ENCODE measurements at regions not wholly inside any gene's neighbourhood (a gene's known extent, or its start where the extent isn't known, plus 50 kb on each side); places are given as distances from the start of the nearest gene placed in this dataset.

- Histone ChIP-seq H3K27ac (ENCODE audit: extremely low read length, insufficient read depth, low read length) (no peak overlapping the region), H3K36me3 (replicated peaks in 1 of 2; ENCODE audit: control insufficient read depth in 1 of 2, insufficient read depth in 2 of 2, low read length in 2 of 2) (no peaks in the 10 kb centered on the region), H3K4me1 (ENCODE audit: insufficient read depth, low read length) (no peaks in the 10 kb centered on the region), H3K4me3 (replicated peaks in 1 of 3; ENCODE audit: insufficient read depth in 1 of 3, low read depth in 2 of 3, low read length in 3 of 3) (no peak overlapping the region), H3K4me2 (ENCODE audit: low read depth, low read length) (no peak overlapping the region), H2AFZ (ENCODE audit: low read length) (no peak overlapping the region), H3K9me3 (ENCODE audit: low read length) (no peaks in the 10 kb centered on the region), H3K79me2 (ENCODE audit: insufficient read depth, low read length) (no peaks in the 10 kb centered on the region), H3K9ac (ENCODE audit: insufficient read depth, low read depth, low read length) (no peak overlapping the region), H4K20me1 (ENCODE audit: insufficient read depth, low read length) (no peaks in the 10 kb centered on the region), H3K27me3 (ENCODE audit: control insufficient read depth in 1 of 2, insufficient read depth in 2 of 2, low read length in 2 of 2) (no peaks in the 10 kb centered on the region)
- peak; percentile 15 for DNase-seq (ENCODE audit: low spot score)
- intact Hi-C loops (cut with micrococcal nuclease; ENCODE audit: unreplicated experiment) = no loop called here
- WGBS (ENCODE audit: low lambda C conversion rate) = 23% methylated on average over 2 of the region's 2 CpGs
- no peak for FAIRE-seq
- TF ChIP-seq ZNF256 (CRISPR knock-in tag; conservative IDR thresholded peaks at IDR 0.05) (no peak), ARID3A (IDR thresholded peaks at IDR 0.05; ENCODE audit: low read depth, low read length) (no peak), ERF (CRISPR knock-in tag; IDR thresholded peaks at IDR 0.05) (no peak), ZNF775 (CRISPR knock-in tag; IDR thresholded peaks at IDR 0.05; ENCODE audit: borderline replicate concordance) (no peak), RBM39 (IDR thresholded peaks at IDR 0.05; ENCODE audit: low read depth, low read length, poor library complexity, severe bottlenecking) (no peak)
- TF ChIP-seq, protein P1, sequence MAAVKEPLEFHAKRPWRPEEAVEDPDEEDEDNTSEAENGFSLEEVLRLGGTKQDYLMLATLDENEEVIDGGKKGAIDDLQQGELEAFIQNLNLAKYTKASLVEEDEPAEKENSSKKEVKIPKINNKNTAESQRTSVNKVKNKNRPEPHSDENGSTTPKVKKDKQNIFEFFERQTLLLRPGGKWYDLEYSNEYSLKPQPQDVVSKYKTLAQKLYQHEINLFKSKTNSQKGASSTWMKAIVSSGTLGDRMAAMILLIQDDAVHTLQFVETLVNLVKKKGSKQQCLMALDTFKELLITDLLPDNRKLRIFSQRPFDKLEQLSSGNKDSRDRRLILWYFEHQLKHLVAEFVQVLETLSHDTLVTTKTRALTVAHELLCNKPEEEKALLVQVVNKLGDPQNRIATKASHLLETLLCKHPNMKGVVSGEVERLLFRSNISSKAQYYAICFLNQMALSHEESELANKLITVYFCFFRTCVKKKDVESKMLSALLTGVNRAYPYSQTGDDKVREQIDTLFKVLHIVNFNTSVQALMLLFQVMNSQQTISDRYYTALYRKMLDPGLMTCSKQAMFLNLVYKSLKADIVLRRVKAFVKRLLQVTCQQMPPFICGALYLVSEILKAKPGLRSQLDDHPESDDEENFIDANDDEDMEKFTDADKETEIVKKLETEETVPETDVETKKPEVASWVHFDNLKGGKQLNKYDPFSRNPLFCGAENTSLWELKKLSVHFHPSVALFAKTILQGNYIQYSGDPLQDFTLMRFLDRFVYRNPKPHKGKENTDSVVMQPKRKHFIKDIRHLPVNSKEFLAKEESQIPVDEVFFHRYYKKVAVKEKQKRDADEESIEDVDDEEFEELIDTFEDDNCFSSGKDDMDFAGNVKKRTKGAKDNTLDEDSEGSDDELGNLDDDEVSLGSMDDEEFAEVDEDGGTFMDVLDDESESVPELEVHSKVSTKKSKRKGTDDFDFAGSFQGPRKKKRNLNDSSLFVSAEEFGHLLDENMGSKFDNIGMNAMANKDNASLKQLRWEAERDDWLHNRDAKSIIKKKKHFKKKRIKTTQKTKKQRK (IDR thresholded peaks at IDR 0.05; ENCODE audit: low read length) = no peak
- TF ChIP-seq, protein P2, sequence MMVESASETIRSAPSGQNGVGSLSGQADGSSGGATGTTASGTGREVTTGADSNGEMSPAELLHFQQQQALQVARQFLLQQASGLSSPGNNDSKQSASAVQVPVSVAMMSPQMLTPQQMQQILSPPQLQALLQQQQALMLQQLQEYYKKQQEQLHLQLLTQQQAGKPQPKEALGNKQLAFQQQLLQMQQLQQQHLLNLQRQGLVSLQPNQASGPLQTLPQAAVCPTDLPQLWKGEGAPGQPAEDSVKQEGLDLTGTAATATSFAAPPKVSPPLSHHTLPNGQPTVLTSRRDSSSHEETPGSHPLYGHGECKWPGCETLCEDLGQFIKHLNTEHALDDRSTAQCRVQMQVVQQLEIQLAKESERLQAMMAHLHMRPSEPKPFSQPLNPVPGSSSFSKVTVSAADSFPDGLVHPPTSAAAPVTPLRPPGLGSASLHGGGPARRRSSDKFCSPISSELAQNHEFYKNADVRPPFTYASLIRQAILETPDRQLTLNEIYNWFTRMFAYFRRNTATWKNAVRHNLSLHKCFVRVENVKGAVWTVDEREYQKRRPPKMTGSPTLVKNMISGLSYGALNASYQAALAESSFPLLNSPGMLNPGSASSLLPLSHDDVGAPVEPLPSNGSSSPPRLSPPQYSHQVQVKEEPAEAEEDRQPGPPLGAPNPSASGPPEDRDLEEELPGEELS (CRISPR knock-in tag; IDR thresholded peaks at IDR 0.05) = no peak
- BruUV-seq (replicated peaks) = no TSS peak
- CTCF ChIA-PET (ENCODE audit: low intra/inter-chr PET ratio, low total read pairs) = no interaction called here
- peak; percentile 59; the same call in 2 of the 3 replicates for ATAC-seq
- POLR2A ChIA-PET = no interaction called here
- in situ Hi-C loops (cut with HindIII; ENCODE audit: extremely low pct_ligation_motif_present, low pct_unique_long_range_greater_than_20kb) = no loop called here
These were observed 127.6 kb downstream of the PMAIP1 start for GRCh38 chr18:60027397-60027796.
